ENCODE measurements at regions not wholly inside any gene's neighbourhood (a gene's known extent, or its start where the extent isn't known, plus 50 kb on each side); places are given as distances from the start of the nearest gene placed in this dataset.

DNA sequence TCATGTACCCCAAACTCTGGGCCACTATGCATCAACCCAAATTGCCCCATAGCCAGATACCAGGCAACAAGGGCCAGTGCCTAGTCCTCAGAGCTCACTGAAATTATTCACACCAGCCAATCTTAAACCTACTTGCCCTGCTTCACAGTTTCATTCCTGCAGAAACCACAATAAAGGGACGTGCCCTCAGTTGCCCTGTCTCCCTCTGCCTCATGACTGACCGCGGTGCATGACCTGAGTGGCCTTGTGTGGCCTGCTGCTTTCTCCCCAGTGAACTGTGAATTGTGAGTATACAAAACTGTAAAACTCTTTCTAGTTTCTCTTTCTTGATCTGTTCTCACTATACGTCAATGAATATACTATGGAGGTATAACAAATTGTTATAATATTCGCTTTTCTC lies 490.9 kb upstream of the MIS18BP1 start:
- H3K36me3 ChIP-seq (replicated peaks in 1 of 2; ENCODE audit: control insufficient read depth in 1 of 2, insufficient read depth in 2 of 2, low read length in 1 of 2), result no peaks in the 10 kb centered on the region
- H3K27me3 ChIP-seq (ENCODE audit: insufficient read depth), result no peaks in the 10 kb centered on the region
- DNase-seq, result no peak
- no peaks in the 10 kb centered on the region for H4K20me1 ChIP-seq (ENCODE audit: insufficient read depth)
- TF ChIP-seq ELF1 (IDR thresholded peaks at IDR 0.05), result no peak
- TF ChIP-seq SIN3A (IDR thresholded peaks at IDR 0.05; ENCODE audit: borderline replicate concordance, low read depth, low read length), result no peak
- no peak for TF ChIP-seq TAF1 (IDR thresholded peaks at IDR 0.05; ENCODE audit: borderline replicate concordance, low read depth, low read length)
- TF ChIP-seq GABPA (IDR thresholded peaks at IDR 0.05; ENCODE audit: low read depth), result no peak
- TF ChIP-seq CHD2 (IDR thresholded peaks at IDR 0.05; ENCODE audit: low read length, partially characterized antibody), result no peak
- TF ChIP-seq, protein P1, sequence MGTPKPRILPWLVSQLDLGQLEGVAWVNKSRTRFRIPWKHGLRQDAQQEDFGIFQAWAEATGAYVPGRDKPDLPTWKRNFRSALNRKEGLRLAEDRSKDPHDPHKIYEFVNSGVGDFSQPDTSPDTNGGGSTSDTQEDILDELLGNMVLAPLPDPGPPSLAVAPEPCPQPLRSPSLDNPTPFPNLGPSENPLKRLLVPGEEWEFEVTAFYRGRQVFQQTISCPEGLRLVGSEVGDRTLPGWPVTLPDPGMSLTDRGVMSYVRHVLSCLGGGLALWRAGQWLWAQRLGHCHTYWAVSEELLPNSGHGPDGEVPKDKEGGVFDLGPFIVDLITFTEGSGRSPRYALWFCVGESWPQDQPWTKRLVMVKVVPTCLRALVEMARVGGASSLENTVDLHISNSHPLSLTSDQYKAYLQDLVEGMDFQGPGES (IDR thresholded peaks at IDR 0.05; ENCODE audit: low read depth, low read length), result no peak
- no peak for TF ChIP-seq EZH2phosphoT487 (IDR thresholded peaks at IDR 0.05; ENCODE audit: borderline replicate concordance, low read depth)
- no peak for TF ChIP-seq NFIC (IDR thresholded peaks at IDR 0.05; ENCODE audit: borderline replicate concordance)
- no peak for TF ChIP-seq RAD21 (IDR thresholded peaks at IDR 0.05; ENCODE audit: low read length)
- TF ChIP-seq, protein P2, sequence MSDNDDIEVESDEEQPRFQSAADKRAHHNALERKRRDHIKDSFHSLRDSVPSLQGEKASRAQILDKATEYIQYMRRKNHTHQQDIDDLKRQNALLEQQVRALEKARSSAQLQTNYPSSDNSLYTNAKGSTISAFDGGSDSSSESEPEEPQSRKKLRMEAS (IDR thresholded peaks at IDR 0.05; ENCODE audit: low read depth), result no peak
- no peak for TF ChIP-seq RFX5 (IDR thresholded peaks at IDR 0.05; ENCODE audit: low read length)
- TF ChIP-seq, protein P3, sequence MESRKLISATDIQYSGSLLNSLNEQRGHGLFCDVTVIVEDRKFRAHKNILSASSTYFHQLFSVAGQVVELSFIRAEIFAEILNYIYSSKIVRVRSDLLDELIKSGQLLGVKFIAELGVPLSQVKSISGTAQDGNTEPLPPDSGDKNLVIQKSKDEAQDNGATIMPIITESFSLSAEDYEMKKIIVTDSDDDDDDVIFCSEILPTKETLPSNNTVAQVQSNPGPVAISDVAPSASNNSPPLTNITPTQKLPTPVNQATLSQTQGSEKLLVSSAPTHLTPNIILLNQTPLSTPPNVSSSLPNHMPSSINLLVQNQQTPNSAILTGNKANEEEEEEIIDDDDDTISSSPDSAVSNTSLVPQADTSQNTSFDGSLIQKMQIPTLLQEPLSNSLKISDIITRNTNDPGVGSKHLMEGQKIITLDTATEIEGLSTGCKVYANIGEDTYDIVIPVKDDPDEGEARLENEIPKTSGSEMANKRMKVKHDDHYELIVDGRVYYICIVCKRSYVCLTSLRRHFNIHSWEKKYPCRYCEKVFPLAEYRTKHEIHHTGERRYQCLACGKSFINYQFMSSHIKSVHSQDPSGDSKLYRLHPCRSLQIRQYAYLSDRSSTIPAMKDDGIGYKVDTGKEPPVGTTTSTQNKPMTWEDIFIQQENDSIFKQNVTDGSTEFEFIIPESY (IDR thresholded peaks at IDR 0.05; ENCODE audit: borderline replicate concordance, low read depth), result no peak
- no peak for TF ChIP-seq TEAD4 (IDR thresholded peaks at IDR 0.05; ENCODE audit: borderline replicate concordance, insufficient read depth)
- TF ChIP-seq RCOR1 (IDR thresholded peaks at IDR 0.05; ENCODE audit: low read length), result no peak
- TF ChIP-seq MEF2A (IDR thresholded peaks at IDR 0.05; ENCODE audit: borderline replicate concordance, low read depth), result no peak
- TF ChIP-seq FOSL2 (IDR thresholded peaks at IDR 0.05; ENCODE audit: borderline replicate concordance, low read depth), result no peak
- H3K4me2 ChIP-seq, result no peak overlapping the region
- H3K4me1 ChIP-seq (ENCODE audit: control insufficient read depth in 1 of 2, insufficient read depth in 2 of 2, low read depth in 1 of 2, low read length in 1 of 2), result no peaks in the 10 kb centered on the region
- POLR2A ChIA-PET, result no interaction called here
- H3K79me2 ChIP-seq (ENCODE audit: insufficient read depth), result no peaks in the 10 kb centered on the region
- H3F3A ChIP-seq (replicated peaks; ENCODE audit: insufficient read depth), result no peaks in the 10 kb centered on the region
- no peaks in the 10 kb centered on the region for H3K9me3 ChIP-seq
- CTCF ChIA-PET, result no interaction called here
- H3K27ac ChIP-seq (ENCODE audit: low read depth in 2 of 2, low read length in 1 of 2), result no peak overlapping the region
- WGBS (ENCODE audit: low lambda C conversion rate), result 4% methylated on average over 5 of the region's 5 CpGs
- H2AFZ ChIP-seq (ENCODE audit: low read depth), result no peak overlapping the region
- H3K9me2 ChIP-seq, result no peaks in the 10 kb centered on the region
- H3K4me3 ChIP-seq (ENCODE audit: low read depth in 2 of 2, low read length in 1 of 2), result no peak overlapping the region
- H3K9ac ChIP-seq, result no peak overlapping the region

DNA sequence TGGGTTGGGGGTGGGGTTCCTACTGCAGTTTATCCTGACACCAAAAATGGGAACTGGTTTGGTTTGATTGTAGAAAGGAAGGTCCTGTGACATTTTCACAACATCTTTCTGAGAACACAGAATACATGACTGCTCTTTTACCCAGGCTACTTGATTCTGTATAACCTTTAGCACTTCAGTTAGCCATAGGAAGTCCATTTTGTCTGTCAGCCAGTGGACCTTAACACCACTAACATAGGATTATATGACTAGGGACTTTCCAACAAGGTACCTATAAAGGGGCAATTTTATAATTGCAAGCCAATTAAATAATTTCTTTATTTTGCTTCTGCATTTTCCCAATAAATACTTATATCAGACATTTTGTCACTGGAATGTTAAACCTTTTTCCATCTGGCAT lies 489.2 kb upstream of the MIS18BP1 start:
- Histone ChIP-seq H3K27ac (ENCODE audit: low read depth in 2 of 2, low read length in 1 of 2) (no peak overlapping the region), H3K27me3 (ENCODE audit: insufficient read depth) (no peaks in the 10 kb centered on the region), H3K9ac (no peak overlapping the region), H3K36me3 (replicated peaks in 1 of 2; ENCODE audit: control insufficient read depth in 1 of 2, insufficient read depth in 2 of 2, low read length in 1 of 2) (no peaks in the 10 kb centered on the region), H3K9me2 (no peaks in the 10 kb centered on the region), H3K4me1 (ENCODE audit: control insufficient read depth in 1 of 2, insufficient read depth in 2 of 2, low read depth in 1 of 2, low read length in 1 of 2) (no peaks in the 10 kb centered on the region), H2AFZ (ENCODE audit: low read depth) (no peak overlapping the region), H3K4me3 (ENCODE audit: low read depth in 2 of 2, low read length in 1 of 2) (no peak overlapping the region), H3K4me2 (no peak overlapping the region), H3K9me3 (no peaks in the 10 kb centered on the region), H3K79me2 (ENCODE audit: insufficient read depth) (no peaks in the 10 kb centered on the region), H3F3A (replicated peaks; ENCODE audit: insufficient read depth) (no peaks in the 10 kb centered on the region), H4K20me1 (ENCODE audit: insufficient read depth) (no peaks in the 10 kb centered on the region)
- CTCF ChIA-PET, result no interaction called here
- DNase-seq, result no peak
- POLR2A ChIA-PET, result no interaction called here
- TF ChIP-seq, protein P4, sequence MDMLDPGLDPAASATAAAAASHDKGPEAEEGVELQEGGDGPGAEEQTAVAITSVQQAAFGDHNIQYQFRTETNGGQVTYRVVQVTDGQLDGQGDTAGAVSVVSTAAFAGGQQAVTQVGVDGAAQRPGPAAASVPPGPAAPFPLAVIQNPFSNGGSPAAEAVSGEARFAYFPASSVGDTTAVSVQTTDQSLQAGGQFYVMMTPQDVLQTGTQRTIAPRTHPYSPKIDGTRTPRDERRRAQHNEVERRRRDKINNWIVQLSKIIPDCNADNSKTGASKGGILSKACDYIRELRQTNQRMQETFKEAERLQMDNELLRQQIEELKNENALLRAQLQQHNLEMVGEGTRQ (IDR thresholded peaks at IDR 0.05; ENCODE audit: borderline replicate concordance, low read depth, low read length), result no peak
- TF ChIP-seq, protein P5, sequence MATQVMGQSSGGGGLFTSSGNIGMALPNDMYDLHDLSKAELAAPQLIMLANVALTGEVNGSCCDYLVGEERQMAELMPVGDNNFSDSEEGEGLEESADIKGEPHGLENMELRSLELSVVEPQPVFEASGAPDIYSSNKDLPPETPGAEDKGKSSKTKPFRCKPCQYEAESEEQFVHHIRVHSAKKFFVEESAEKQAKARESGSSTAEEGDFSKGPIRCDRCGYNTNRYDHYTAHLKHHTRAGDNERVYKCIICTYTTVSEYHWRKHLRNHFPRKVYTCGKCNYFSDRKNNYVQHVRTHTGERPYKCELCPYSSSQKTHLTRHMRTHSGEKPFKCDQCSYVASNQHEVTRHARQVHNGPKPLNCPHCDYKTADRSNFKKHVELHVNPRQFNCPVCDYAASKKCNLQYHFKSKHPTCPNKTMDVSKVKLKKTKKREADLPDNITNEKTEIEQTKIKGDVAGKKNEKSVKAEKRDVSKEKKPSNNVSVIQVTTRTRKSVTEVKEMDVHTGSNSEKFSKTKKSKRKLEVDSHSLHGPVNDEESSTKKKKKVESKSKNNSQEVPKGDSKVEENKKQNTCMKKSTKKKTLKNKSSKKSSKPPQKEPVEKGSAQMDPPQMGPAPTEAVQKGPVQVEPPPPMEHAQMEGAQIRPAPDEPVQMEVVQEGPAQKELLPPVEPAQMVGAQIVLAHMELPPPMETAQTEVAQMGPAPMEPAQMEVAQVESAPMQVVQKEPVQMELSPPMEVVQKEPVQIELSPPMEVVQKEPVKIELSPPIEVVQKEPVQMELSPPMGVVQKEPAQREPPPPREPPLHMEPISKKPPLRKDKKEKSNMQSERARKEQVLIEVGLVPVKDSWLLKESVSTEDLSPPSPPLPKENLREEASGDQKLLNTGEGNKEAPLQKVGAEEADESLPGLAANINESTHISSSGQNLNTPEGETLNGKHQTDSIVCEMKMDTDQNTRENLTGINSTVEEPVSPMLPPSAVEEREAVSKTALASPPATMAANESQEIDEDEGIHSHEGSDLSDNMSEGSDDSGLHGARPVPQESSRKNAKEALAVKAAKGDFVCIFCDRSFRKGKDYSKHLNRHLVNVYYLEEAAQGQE (IDR thresholded peaks at IDR 0.05; ENCODE audit: low read depth, low read length), result no peak
- TF ChIP-seq, protein P6, sequence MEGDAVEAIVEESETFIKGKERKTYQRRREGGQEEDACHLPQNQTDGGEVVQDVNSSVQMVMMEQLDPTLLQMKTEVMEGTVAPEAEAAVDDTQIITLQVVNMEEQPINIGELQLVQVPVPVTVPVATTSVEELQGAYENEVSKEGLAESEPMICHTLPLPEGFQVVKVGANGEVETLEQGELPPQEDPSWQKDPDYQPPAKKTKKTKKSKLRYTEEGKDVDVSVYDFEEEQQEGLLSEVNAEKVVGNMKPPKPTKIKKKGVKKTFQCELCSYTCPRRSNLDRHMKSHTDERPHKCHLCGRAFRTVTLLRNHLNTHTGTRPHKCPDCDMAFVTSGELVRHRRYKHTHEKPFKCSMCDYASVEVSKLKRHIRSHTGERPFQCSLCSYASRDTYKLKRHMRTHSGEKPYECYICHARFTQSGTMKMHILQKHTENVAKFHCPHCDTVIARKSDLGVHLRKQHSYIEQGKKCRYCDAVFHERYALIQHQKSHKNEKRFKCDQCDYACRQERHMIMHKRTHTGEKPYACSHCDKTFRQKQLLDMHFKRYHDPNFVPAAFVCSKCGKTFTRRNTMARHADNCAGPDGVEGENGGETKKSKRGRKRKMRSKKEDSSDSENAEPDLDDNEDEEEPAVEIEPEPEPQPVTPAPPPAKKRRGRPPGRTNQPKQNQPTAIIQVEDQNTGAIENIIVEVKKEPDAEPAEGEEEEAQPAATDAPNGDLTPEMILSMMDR (IDR thresholded peaks at IDR 0.05), result no peak
- TF ChIP-seq TAF1 (IDR thresholded peaks at IDR 0.05; ENCODE audit: borderline replicate concordance, low read depth, low read length) (no peak), EZH2phosphoT487 (IDR thresholded peaks at IDR 0.05; ENCODE audit: borderline replicate concordance, low read depth) (no peak)
